ENCODE measurements at regions not wholly inside any gene's neighbourhood (a gene's known extent, or its start where the extent isn't known, plus 50 kb on each side); places are given as distances from the start of the nearest gene placed in this dataset.
"Not testable (repeated sequence)": the region's sequence is repeated elsewhere in the genome, so short reads cannot be mapped to it uniquely, and the experiment has no call there.

GRCh38 chr13:89515948-89516347 is 1831.5 kb upstream of the MIR17HG start:
- no peak for DNase-seq

- no peak for DNase-seq
Measured at GRCh38 chr13:89518289-89519077, 1829.0 kb upstream of the MIR17HG start.

- no peak for DNase-seq
Measured at GRCh38 chr13:89520468-89520867, 1827.0 kb upstream of the MIR17HG start.

GRCh38 chr13:89521672-89522071 is 1825.8 kb upstream of the MIR17HG start:
- DNase-seq: not testable (repeated sequence)

- no peak for DNase-seq
Measured at GRCh38 chr13:89541091-89542030, 1806.1 kb upstream of the MIR17HG start.

- no peak for DNase-seq
Measured at GRCh38 chr13:89550938-89551337, 1796.5 kb upstream of the MIR17HG start.

- no peak for DNase-seq
Measured at GRCh38 chr13:89554801-89555200, 1792.7 kb upstream of the MIR17HG start.

- no peak for DNase-seq
Measured at GRCh38 chr13:89565476-89566100, 1781.9 kb upstream of the MIR17HG start.

- no peak for DNase-seq
Measured at GRCh38 chr13:89567025-89567424, 1780.5 kb upstream of the MIR17HG start.

- DNase-seq: no peak
Measured at GRCh38 chr13:89568276-89568675, 1779.2 kb upstream of the MIR17HG start.

- no peak for DNase-seq
Measured at GRCh38 chr13:89568746-89569145, 1778.7 kb upstream of the MIR17HG start.

- no peak for DNase-seq
Measured at GRCh38 chr13:89571676-89572075, 1775.8 kb upstream of the MIR17HG start.

GRCh38 chr13:89574077-89574476 is 1773.4 kb upstream of the MIR17HG start:
- DNase-seq: no peak

- no peak for DNase-seq
Measured at GRCh38 chr13:89577301-89577700, 1770.2 kb upstream of the MIR17HG start.

GRCh38 chr13:89584058-89584620 is 1763.3 kb upstream of the MIR17HG start:
- no peak for DNase-seq

- DNase-seq: no peak
Measured at GRCh38 chr13:89602655-89603054, 1744.8 kb upstream of the MIR17HG start.

- no peak for DNase-seq
Measured at GRCh38 chr13:89603187-89603586, 1744.3 kb upstream of the MIR17HG start.

- no peak for DNase-seq
Measured at GRCh38 chr13:89609318-89609717, 1738.2 kb upstream of the MIR17HG start.

- no peak for DNase-seq
Measured at GRCh38 chr13:89610331-89610730, 1737.2 kb upstream of the MIR17HG start.

- no peak for DNase-seq
Measured at GRCh38 chr13:89610881-89611280, 1736.6 kb upstream of the MIR17HG start.

GRCh38 chr13:89627996-89628395 is 1719.5 kb upstream of the MIR17HG start:
- DNase-seq: no peak

GRCh38 chr13:89628567-89628966 is 1718.9 kb upstream of the MIR17HG start:
- no peak for DNase-seq

GRCh38 chr13:89650226-89650625 is 1697.3 kb upstream of the MIR17HG start:
- DNase-seq: no peak

All from CD4-positive, alpha-beta T cell treated with Interleukin-10 for 1 hour (primary cell).